ENCODE measurements at regions not wholly inside any gene's neighbourhood (a gene's known extent, or its start where the extent isn't known, plus 50 kb on each side); places are given as distances from the start of the nearest gene placed in this dataset.
"Not testable (repeated sequence)": the region's sequence is repeated elsewhere in the genome, so short reads cannot be mapped to it uniquely, and the experiment has no call there.

DNA sequence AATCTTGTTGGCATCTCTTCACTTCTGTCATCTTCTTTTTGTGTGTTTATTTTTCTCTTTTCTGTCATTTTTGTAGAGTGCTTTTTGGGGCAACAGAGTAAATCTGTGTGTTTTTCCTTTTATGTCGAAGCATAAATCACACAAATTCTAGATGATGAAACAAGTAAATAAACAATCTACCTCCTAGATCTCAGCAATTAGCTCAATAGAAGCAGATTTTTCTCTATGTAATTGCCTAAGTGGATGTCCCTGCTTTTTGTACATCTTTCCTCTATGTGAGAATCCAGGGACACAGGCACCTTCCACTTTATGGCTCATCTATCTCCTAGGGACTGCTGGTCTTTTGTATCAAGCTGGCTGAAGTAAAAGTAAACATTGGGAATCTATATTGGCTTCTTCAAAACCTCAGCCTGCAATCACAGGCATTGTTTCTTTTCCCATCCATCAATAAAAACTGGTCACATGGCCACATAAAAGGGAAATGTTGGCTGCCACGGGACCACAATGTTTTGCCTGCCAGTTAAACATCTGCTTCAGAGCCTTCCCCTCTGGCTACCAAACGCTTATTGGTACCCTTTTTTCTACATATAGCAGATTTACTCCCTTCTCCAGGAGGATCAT is 323.8 kb downstream of the LMO7 start:
- Histone ChIP-seq H3K27me3 (ENCODE audit: control insufficient read depth in 4 of 4, insufficient read depth in 4 of 4, low read length in 3 of 4) (peaks cover 0 to 3% (median 0%) of the 10 kb centered on the region in 4 donors), H3K4me1 (ENCODE audit: control insufficient read depth in 4 of 4, insufficient read depth in 4 of 4, low read length in 3 of 4) (no peaks in the 10 kb centered on the region), H3K36me3 (ENCODE audit: control insufficient read depth in 4 of 4, insufficient read depth in 3 of 4, low read depth in 1 of 4, low read length in 3 of 4) (no peaks in the 10 kb centered on the region), H3K9ac (ENCODE audit: low read depth in 1 of 2, low read length in 2 of 2) (no peak overlapping the region), H3K4me3 (ENCODE audit: low read depth in 1 of 3, low read length in 3 of 3) (no peak overlapping the region), H3K27ac (ENCODE audit: low read depth in 1 of 2, low read length in 2 of 2) (no peak overlapping the region), H3K9me3 (ENCODE audit: control insufficient read depth in 4 of 4, low read length in 3 of 4) (no peaks in the 10 kb centered on the region)
- no peak for DNase-seq (ENCODE audit: low spot score)
- 34% methylated on average over 3 of the region's 3 CpGs for WGBS
- TF ChIP-seq GABPA (IDR thresholded peaks at IDR 0.05 in 1 of 2, conservative IDR thresholded peaks at IDR 0.05 in 1 of 2) (no peak), RXRA (IDR thresholded peaks at IDR 0.05) (no peak), MAX (IDR thresholded peaks at IDR 0.05) (no peak), TAF1 (conservative IDR thresholded peaks at IDR 0.05) (no peak), JUND (IDR thresholded peaks at IDR 0.05) (no peak), YY1 (IDR thresholded peaks at IDR 0.05) (no peak), SP1 (IDR thresholded peaks at IDR 0.05) (no peak), FOXA2 (IDR thresholded peaks at IDR 0.05) (no peak), FOXA1 (IDR thresholded peaks at IDR 0.05) (no peak), REST (IDR thresholded peaks at IDR 0.05) (no peak), HNF4A (conservative IDR thresholded peaks at IDR 0.05) (no peak), RAD21 (IDR thresholded peaks at IDR 0.05) (no peak), EGR1 (IDR thresholded peaks at IDR 0.05; ENCODE audit: low read depth in 2 of 2) (no peak), HNF4G (IDR thresholded peaks at IDR 0.05) (no peak), ZBTB33 (IDR thresholded peaks at IDR 0.05) (no peak)
- TF ChIP-seq, protein P1, sequence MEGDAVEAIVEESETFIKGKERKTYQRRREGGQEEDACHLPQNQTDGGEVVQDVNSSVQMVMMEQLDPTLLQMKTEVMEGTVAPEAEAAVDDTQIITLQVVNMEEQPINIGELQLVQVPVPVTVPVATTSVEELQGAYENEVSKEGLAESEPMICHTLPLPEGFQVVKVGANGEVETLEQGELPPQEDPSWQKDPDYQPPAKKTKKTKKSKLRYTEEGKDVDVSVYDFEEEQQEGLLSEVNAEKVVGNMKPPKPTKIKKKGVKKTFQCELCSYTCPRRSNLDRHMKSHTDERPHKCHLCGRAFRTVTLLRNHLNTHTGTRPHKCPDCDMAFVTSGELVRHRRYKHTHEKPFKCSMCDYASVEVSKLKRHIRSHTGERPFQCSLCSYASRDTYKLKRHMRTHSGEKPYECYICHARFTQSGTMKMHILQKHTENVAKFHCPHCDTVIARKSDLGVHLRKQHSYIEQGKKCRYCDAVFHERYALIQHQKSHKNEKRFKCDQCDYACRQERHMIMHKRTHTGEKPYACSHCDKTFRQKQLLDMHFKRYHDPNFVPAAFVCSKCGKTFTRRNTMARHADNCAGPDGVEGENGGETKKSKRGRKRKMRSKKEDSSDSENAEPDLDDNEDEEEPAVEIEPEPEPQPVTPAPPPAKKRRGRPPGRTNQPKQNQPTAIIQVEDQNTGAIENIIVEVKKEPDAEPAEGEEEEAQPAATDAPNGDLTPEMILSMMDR (IDR thresholded peaks at IDR 0.05; ENCODE audit: low read depth, low read length, missing input control), result no peak
- TF ChIP-seq, protein P2, sequence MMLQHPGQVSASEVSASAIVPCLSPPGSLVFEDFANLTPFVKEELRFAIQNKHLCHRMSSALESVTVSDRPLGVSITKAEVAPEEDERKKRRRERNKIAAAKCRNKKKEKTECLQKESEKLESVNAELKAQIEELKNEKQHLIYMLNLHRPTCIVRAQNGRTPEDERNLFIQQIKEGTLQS (IDR thresholded peaks at IDR 0.05), result no peak

GRCh38 chr13:75953589-75953988 is 317.5 kb downstream of the LMO7 start:
- H3K27me3 ChIP-seq (ENCODE audit: control insufficient read depth in 4 of 4, insufficient read depth in 4 of 4, low read length in 3 of 4); H3K36me3 ChIP-seq (ENCODE audit: control insufficient read depth in 4 of 4, insufficient read depth in 3 of 4, low read depth in 1 of 4, low read length in 3 of 4); H3K4me3 ChIP-seq (ENCODE audit: low read depth in 1 of 3, low read length in 3 of 3); H3K9ac ChIP-seq (ENCODE audit: low read depth in 1 of 2, low read length in 2 of 2); DNase-seq (ENCODE audit: low spot score); H3K27ac ChIP-seq (ENCODE audit: low read depth in 1 of 2, low read length in 2 of 2); H3K9me3 ChIP-seq (ENCODE audit: control insufficient read depth in 4 of 4, low read length in 3 of 4); H3K4me1 ChIP-seq (ENCODE audit: control insufficient read depth in 4 of 4, insufficient read depth in 4 of 4, low read length in 3 of 4): not testable (repeated sequence)
- 51% methylated on average over 2 of the region's 2 CpGs for WGBS

Data from liver (tissue), 8 donors.